BLaER1 treated with 17β-estradiol and CSF1 and Interleukin-3, amounts not matched to agents 10 nM and 100 nM (cell line): ENCODE measurements at regions not wholly inside any gene's neighbourhood (a gene's known extent, or its start where the extent isn't known, plus 50 kb on each side); places are given as distances from the start of the nearest gene placed in this dataset.
A peak's percentile ranks its signal among the peaks of the same experiment; 100 is the strongest.

Source experiments
- H3K27ac ChIP-seq, 11 experiments: shearing (Covaris generic); formaldehyde crosslinking; 2 replicates each; pipeline ENCODE4 v1.8.1; 2022
- H3K27me3 ChIP-seq, 11 experiments: shearing (Covaris generic); formaldehyde crosslinking; 2 replicates each; pipeline ENCODE4 v1.8.1; 2022
- H3K36me3 ChIP-seq, 11 experiments: shearing (Covaris generic); formaldehyde crosslinking; 2 replicates each; pipeline ENCODE4 v1.8.1; 2022
- H3K4me1 ChIP-seq, 10 experiments: shearing (Covaris generic); formaldehyde crosslinking; 2 replicates each; pipeline ENCODE4 v1.8.1; 2022
- H3K4me2 ChIP-seq, 11 experiments: shearing (Covaris generic); formaldehyde crosslinking; 2 replicates each; pipeline ENCODE4 v1.8.1; 2022
- H3K4me3 ChIP-seq, 10 experiments: shearing (Covaris generic); formaldehyde crosslinking; 2 replicates each; pipeline ENCODE4 v1.8.1; 2022
- H3K9ac ChIP-seq, 11 experiments: shearing (Covaris generic); formaldehyde crosslinking; 2 replicates each; pipeline ENCODE4 v1.8.1; 2022
- H3K9me3 ChIP-seq, 11 experiments: shearing (Covaris generic); formaldehyde crosslinking; replicated peaks in 1 of 11; 2 replicates each; pipeline ENCODE4 v1.8.1; 2022
- H4K20me1 ChIP-seq, 11 experiments: shearing (Covaris generic); formaldehyde crosslinking; 2 replicates each; pipeline ENCODE4 v1.8.1; 2022
- Cebpa-rat ChIP-seq, 11 experiments: shearing (Covaris generic); IDR thresholded peaks; 2 replicates each; pipeline ENCODE4 v1.8.1; 2022

GRCh38 chr1:220991959-220992704 is 112.9 kb downstream of the HLX start:
- H3K4me1 ChIP-seq: peaks cover 4 to 39% (median 8%) of the 10 kb centered on the region in 10 experiments; a peak in 16 of 20 replicates
- no peaks in the 10 kb centered on the region for H4K20me1 ChIP-seq
- no peak for TF ChIP-seq Cebpa-rat (IDR thresholded peaks at IDR 0.05)
- H3K27me3 ChIP-seq: no peaks in the 10 kb centered on the region
- peak overlapping the region in 2 of 11 experiments; percentile 4 to 37; a peak in 2 of 22 replicates for H3K27ac ChIP-seq
- peaks cover 0 to 28% (median 5%) of the 10 kb centered on the region in 11 experiments; a peak in 11 of 22 replicates for H3K9me3 ChIP-seq
- no peaks in the 10 kb centered on the region for H3K36me3 ChIP-seq
- no peak overlapping the region for H3K4me3 ChIP-seq
- no peak overlapping the region for H3K9ac ChIP-seq
- H3K4me2 ChIP-seq: peak overlapping the region in 3 of 11 experiments; percentile 4 to 30 (median 26); a peak in 3 of 22 replicates

DNA sequence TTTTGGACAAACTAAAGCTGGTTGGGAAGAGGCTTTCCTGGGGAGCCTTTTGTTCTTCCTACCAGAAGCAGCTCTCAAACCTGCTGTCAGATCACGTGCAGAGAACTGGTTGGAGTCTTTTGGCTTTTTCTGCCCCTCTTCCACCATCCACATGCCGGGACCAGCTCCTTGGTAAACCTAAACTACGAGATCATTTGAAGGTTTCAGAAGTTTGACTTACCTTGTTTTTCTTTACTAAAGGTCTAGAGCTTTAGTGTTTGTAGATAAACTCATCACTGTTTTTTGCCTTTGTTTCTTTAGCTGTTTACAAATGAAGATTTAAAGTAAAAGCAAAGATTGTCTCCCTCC is 113.4 kb downstream of the HLX start:
- Histone ChIP-seq H3K9me3 (peaks cover 0 to 30% (median 8%) of the 10 kb centered on the region in 11 experiments; a peak in 11 of 22 replicates), H3K27ac (peak overlapping the region in 2 of 11 experiments; percentile 4 to 37; a peak in 2 of 22 replicates), H4K20me1 (no peaks in the 10 kb centered on the region), H3K4me2 (peak overlapping the region in 3 of 11 experiments; percentile 4 to 30 (median 26); a peak in 3 of 22 replicates), H3K9ac (no peak overlapping the region), H3K27me3 (no peaks in the 10 kb centered on the region), H3K36me3 (no peaks in the 10 kb centered on the region), H3K4me1 (peaks cover 4 to 39% (median 8%) of the 10 kb centered on the region in 10 experiments; a peak in 16 of 20 replicates), H3K4me3 (no peak overlapping the region)
- TF ChIP-seq Cebpa-rat (IDR thresholded peaks at IDR 0.05): no peak

DNA sequence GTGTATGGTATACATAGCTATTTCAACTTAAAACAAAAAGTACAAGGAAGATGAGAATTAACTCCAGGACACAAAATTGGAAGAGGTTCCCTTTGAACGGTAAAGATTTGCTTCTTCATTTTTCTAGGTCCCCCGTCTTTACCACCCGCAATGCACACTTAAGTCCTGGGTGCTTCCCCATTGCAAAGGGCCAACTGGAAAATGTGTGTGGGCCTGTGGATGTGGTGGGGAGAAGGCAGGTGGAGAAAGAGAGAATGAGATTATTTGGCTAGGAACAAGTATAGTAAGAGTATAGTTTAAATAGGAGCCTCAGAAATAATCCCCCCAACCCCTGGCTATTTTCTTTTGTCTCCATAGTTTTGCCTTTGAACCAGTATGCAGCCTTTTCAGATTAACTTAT is 115.4 kb downstream of the HLX start:
- no peaks in the 10 kb centered on the region for H3K36me3 ChIP-seq
- peaks cover 4 to 59% (median 13%) of the 10 kb centered on the region in 10 experiments; a peak in 16 of 20 replicates for H3K4me1 ChIP-seq
- H3K9ac ChIP-seq: no peak overlapping the region
- H3K27me3 ChIP-seq: no peaks in the 10 kb centered on the region
- TF ChIP-seq Cebpa-rat (IDR thresholded peaks at IDR 0.05): no peak
- H3K4me2 ChIP-seq: peak overlapping the region in 1 of 11 experiments; percentile 25; a peak in 2 of 22 replicates
- peak overlapping the region in 1 of 11 experiments; percentile 14; a peak in 1 of 22 replicates for H3K27ac ChIP-seq
- H3K4me3 ChIP-seq: no peak overlapping the region
- H3K9me3 ChIP-seq: peaks cover 0 to 13% (median 6%) of the 10 kb centered on the region in 11 experiments; a peak in 8 of 22 replicates
- no peaks in the 10 kb centered on the region for H4K20me1 ChIP-seq

GRCh38 chr1:220997791-220998190 is 118.5 kb downstream of the HLX start:
- no peak for TF ChIP-seq Cebpa-rat (IDR thresholded peaks at IDR 0.05)
- H3K4me3 ChIP-seq: no peak overlapping the region
- peak overlapping the region in 4 of 11 experiments; percentile 4 to 90 (median 54); a peak in 5 of 22 replicates for H3K4me2 ChIP-seq
- no peaks in the 10 kb centered on the region for H3K36me3 ChIP-seq
- no peaks in the 10 kb centered on the region for H4K20me1 ChIP-seq
- no peaks in the 10 kb centered on the region for H3K27me3 ChIP-seq
- peak overlapping the region in 1 of 11 experiments; percentile 46; a peak in 2 of 22 replicates for H3K9ac ChIP-seq
- peak overlapping the region in 5 of 11 experiments; percentile 28 to 96 (median 91); a peak in 7 of 22 replicates for H3K27ac ChIP-seq
- H3K9me3 ChIP-seq: peaks cover 0 to 8% (median 4%) of the 10 kb centered on the region in 11 experiments; a peak in 7 of 22 replicates
- peaks cover 4 to 61% (median 25%) of the 10 kb centered on the region in 10 experiments; a peak in 17 of 20 replicates for H3K4me1 ChIP-seq

GRCh38 chr1:220999872-221000863 is 120.9 kb downstream of the HLX start:
- H3K9me3 ChIP-seq: peaks cover 0 to 28% (median 8%) of the 10 kb centered on the region in 11 experiments; a peak in 11 of 22 replicates
- H3K4me2 ChIP-seq: peak overlapping the region in 7 of 11 experiments; percentile 8 to 90 (median 72); a peak in 12 of 22 replicates
- H3K27ac ChIP-seq: peak overlapping the region in 8 of 11 experiments; percentile 40 to 96 (median 90); a peak in 15 of 22 replicates

DNA sequence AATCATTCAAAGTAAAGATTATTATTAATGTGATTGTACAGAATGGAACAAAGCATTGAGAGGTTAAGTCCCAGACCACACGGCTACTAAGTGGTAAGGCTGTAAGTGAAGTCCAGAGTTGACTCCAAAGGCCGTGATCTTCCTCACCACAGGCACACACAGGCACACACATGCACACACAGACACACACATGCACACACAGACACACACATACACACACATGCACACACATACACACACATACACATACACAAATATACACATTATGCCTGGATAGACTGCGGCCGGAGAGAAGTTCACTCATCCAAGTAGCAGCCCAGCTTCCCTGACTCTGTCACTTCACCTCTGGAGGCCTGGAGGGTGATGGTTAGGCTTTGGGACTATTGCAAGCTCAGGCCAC is 121.9 kb downstream of the HLX start:
- 0 out of 22 replicates have a peak, but pooled peaks cover 0 to 9% (median 0%) of the 10 kb centered on the region in 11 experiments for H3K27me3 ChIP-seq
- H3K4me2 ChIP-seq: peak overlapping the region in 6 of 11 experiments; percentile 11 to 90 (median 76); a peak in 11 of 22 replicates
- no peak for TF ChIP-seq Cebpa-rat (IDR thresholded peaks at IDR 0.05)
- peak overlapping the region in 6 of 11 experiments; percentile 32 to 77 (median 68); a peak in 10 of 22 replicates for H3K9ac ChIP-seq
- no peaks in the 10 kb centered on the region for H4K20me1 ChIP-seq
- H3K4me1 ChIP-seq: peaks cover 0 to 49% (median 17%) of the 10 kb centered on the region in 10 experiments; a peak in 11 of 20 replicates
- no peaks in the 10 kb centered on the region for H3K36me3 ChIP-seq
- H3K27ac ChIP-seq: peak overlapping the region in 8 of 11 experiments; percentile 26 to 96 (median 84); a peak in 13 of 22 replicates
- H3K9me3 ChIP-seq: peaks cover 0 to 38% (median 9%) of the 10 kb centered on the region in 11 experiments; a peak in 12 of 22 replicates
- H3K4me3 ChIP-seq: no peak overlapping the region

More at GRCh38 chr1:220999872-221000863, 120.9 kb downstream of the HLX start:
- Histone ChIP-seq H3K4me1 (peaks cover 0 to 49% (median 17%) of the 10 kb centered on the region in 10 experiments; a peak in 11 of 20 replicates), H3K4me3 (no peak overlapping the region), H3K36me3 (no peaks in the 10 kb centered on the region), H3K9ac (peak overlapping the region in 7 of 11 experiments; percentile 21 to 77 (median 69); a peak in 11 of 22 replicates), H3K27me3 (0 out of 22 replicates have a peak, but pooled peaks cover 0 to 4% (median 0%) of the 10 kb centered on the region in 11 experiments), H4K20me1 (no peaks in the 10 kb centered on the region)
- TF ChIP-seq Cebpa-rat (IDR thresholded peaks at IDR 0.05): peak in 6 of 11 experiments; percentile 24 to 93 (median 86); a peak in 12 of 22 replicates

DNA sequence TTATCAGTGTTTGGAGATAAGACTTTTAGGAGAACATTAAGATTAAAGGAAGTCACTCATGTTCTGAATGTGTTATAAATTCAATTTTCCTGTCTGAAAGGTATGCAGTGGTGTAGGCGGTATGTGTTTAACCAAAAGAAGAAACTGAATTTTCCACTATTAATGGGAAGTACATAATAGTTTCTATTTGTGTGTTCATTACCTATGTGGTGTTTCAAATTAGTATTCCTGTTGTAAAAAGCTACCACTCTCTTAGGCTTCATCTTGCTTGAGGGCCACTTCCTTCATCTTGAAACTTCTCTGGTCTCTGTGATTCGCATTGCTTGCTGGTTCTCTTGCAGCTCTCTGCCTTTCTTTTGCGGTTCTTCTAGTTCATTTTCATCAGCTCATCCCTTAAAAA is 123.4 kb downstream of the HLX start:
- no peaks in the 10 kb centered on the region for H3K36me3 ChIP-seq
- H3K4me2 ChIP-seq: peak overlapping the region in 2 of 11 experiments; percentile 32 to 46; a peak in 3 of 22 replicates
- no peak overlapping the region for H3K9ac ChIP-seq
- H3K4me3 ChIP-seq: no peak overlapping the region
- H3K27me3 ChIP-seq: 0 out of 22 replicates have a peak, but pooled peaks cover 0 to 9% (median 0%) of the 10 kb centered on the region in 11 experiments
- peak overlapping the region in 2 of 11 experiments; percentile 22 to 32; a peak in 3 of 22 replicates for H3K27ac ChIP-seq
- peaks cover 0 to 49% (median 17%) of the 10 kb centered on the region in 10 experiments; a peak in 11 of 20 replicates for H3K4me1 ChIP-seq
- no peaks in the 10 kb centered on the region for H4K20me1 ChIP-seq
- peaks cover 0 to 33% (median 9%) of the 10 kb centered on the region in 11 experiments; a peak in 9 of 22 replicates for H3K9me3 ChIP-seq
- no peak for TF ChIP-seq Cebpa-rat (IDR thresholded peaks at IDR 0.05)

DNA sequence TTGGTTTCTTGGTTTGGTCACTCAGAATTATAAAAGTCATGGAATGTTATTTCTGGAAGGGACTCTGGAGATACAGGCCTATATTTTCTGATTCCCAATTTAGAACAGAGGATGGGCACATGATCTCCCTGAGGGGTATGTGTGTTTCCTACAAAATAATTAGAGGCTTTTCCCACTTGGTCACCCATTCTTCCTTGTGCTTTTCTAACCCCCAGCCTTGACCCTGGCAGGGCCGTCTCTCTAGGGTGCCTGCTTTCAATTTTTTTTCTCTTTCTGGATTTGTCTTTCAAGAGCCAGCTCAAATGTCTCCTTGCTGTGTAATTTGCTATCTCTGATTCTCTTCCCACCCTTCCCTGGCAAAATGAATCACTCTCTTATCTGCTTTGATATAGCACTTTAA is 131.9 kb downstream of the HLX start:
- Histone ChIP-seq H3K4me3 (no peak overlapping the region), H3K4me2 (no peak overlapping the region), H3K9me3 (peaks cover 0 to 3% (median 0%) of the 10 kb centered on the region in 11 experiments; a peak in 5 of 22 replicates), H3K27ac (no peak overlapping the region), H3K9ac (no peak overlapping the region), H3K4me1 (peaks cover 0 to 23% (median under 1%) of the 10 kb centered on the region in 10 experiments; a peak in 9 of 20 replicates), H3K36me3 (no peaks in the 10 kb centered on the region), H3K27me3 (0 out of 22 replicates have a peak, but pooled peaks cover 0 to 3% (median 0%) of the 10 kb centered on the region in 11 experiments), H4K20me1 (no peaks in the 10 kb centered on the region)
- TF ChIP-seq Cebpa-rat (IDR thresholded peaks at IDR 0.05): no peak
